ENCODE measurements at regions not wholly inside any gene's neighbourhood (a gene's known extent, or its start where the extent isn't known, plus 50 kb on each side); places are given as distances from the start of the nearest gene placed in this dataset.

DNA sequence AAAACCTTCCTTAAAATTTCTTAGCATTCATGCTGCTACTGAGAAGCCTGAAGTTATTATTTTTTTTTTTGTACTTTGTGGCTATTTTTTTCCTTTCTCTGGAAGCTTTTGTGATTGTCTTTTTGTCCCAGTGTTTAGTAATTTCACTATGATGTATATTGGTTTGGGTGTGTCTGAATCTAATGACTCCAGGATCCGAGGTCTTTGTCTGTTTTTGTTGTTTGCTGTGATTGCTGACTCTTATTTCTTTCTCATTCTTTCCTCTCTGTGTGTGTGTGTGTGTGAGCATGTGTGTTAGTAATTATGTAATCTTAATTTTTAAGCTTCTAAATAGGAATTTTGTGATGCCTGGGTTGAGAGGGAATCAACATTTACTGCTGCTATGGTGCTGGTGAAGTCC is 152.0 kb downstream of the RAP2B start:
- no peak for DNase-seq (ENCODE audit: low read depth in 2 of 2)

- DNase-seq (ENCODE audit: low read depth in 2 of 2) = no peak
Observed at GRCh38 chr3:153315781-153316180, 153.8 kb downstream of the RAP2B start.

- DNase-seq (ENCODE audit: low read depth in 2 of 2) = no peak
Observed at GRCh38 chr3:153319705-153320554, 157.9 kb downstream of the RAP2B start.

DNA sequence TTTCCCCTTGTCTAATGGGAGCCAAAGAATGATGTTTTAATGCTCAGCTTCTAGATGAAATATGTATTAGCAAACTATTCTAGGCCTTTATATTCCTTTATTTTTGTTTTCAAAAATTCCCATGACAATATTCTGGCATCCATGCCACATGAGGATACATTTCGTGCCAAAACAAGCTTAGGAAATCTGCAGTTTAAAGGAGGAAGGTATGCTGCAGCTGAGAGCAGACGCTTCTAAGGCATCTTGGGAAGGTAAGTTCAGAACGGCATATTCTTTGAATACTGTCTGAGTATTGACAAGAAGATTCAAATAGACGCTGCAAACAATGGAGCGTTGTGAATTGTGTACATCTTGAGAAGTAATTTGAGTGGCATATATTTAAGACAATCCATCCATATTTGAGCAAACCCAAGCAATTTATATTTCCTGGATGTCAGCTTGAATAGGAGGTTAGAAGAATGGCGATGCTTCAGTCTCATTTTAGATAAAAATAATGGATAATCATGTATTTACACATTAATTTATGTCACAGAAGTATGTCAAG is 158.6 kb downstream of the RAP2B start:
- no peak for DNase-seq (ENCODE audit: low read depth in 2 of 2)

DNA sequence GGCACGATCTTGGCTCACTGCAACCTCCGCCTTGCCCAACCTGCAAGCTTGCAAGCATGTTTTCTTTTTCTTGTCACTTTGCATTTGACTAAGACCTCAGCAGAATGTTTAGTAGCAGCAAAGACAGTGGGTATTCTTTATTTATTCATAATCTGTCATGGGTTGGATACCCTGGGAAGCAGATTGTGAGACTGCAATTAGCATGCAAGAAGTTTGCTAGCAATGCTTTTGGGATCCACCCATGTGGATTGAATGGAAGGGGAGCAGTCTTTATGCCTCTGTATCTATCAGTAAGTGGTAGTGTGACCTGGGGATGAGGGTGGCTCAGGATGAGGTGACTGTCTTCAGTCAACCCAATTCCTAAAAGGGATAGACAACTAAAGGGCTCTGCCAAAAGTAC is 166.7 kb downstream of the RAP2B start:
- DNase-seq (ENCODE audit: low read depth in 2 of 2) = no peak

GRCh38 chr3:153330901-153331300 is 168.9 kb downstream of the RAP2B start:
- DNase-seq (ENCODE audit: low read depth in 2 of 2) = no peak

- DNase-seq (ENCODE audit: low read depth in 2 of 2) = no peak
Observed at GRCh38 chr3:153331676-153332075, 169.7 kb downstream of the RAP2B start.

GRCh38 chr3:153334558-153334957 is 172.5 kb downstream of the RAP2B start:
- DNase-seq (ENCODE audit: low read depth in 2 of 2) = no peak

DNA sequence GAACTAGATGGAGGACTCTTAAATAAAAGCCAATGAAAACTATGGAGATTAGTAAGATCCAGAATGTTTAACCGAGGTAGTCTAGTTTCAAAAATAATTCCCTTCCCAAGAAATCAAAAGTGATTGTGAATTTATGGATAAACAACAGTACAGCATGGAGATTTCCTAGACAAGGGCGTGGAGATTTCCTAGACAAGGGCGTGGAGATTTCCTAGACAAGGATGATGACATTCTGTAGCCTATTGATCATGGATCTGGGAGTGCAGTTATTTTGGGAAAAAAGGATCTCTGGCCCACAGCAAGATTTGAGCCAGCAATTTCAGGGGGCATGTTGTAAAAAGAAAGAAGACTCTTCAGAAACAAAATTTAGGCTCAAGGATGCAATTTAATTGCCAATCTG is 175.3 kb downstream of the RAP2B start:
- DNase-seq (ENCODE audit: low read depth in 2 of 2) = no peak

DNA sequence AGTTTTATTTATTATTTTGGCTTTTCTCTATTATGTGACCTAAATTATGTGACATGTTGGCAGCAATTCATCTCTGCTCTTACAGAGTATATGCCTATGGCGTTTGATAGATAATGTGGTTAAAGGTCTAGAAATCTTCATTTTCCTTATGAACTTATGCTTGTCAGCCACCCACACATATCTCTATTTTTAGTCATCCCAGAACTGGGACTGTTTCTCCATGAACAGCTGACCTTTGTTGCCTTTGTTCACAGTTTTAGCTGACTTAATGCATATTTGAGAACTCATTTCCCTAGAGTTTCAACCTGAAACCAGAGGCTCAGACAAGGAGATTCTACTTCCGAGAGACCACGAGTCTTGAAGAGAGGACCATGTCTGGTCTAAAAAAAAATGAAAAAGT is 176.5 kb downstream of the RAP2B start:
- no peak for DNase-seq (ENCODE audit: low read depth in 2 of 2)

DNA sequence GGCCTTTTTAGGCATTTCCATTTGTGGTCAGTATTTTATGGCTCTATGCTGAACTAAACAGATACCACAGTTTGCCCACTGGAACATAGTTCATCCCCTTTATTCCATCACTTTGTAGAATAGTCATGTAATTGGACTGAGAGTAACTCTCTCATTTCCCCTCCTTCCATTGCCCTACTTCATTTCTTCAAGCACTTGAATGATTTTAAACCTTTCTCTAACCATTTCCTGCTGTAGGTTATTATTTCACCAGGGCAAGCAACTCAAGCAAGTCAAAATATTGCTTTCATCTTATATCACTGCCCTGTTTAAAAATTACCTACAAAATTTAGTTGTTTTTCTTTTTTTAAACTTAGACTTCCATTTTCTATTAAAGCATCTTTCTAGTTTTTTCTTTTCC is 177.0 kb downstream of the RAP2B start:
- no peak for DNase-seq (ENCODE audit: low read depth in 2 of 2)

- no peak for DNase-seq (ENCODE audit: low read depth in 2 of 2)
Observed at GRCh38 chr3:153343988-153344782, 182.2 kb downstream of the RAP2B start.

DNA sequence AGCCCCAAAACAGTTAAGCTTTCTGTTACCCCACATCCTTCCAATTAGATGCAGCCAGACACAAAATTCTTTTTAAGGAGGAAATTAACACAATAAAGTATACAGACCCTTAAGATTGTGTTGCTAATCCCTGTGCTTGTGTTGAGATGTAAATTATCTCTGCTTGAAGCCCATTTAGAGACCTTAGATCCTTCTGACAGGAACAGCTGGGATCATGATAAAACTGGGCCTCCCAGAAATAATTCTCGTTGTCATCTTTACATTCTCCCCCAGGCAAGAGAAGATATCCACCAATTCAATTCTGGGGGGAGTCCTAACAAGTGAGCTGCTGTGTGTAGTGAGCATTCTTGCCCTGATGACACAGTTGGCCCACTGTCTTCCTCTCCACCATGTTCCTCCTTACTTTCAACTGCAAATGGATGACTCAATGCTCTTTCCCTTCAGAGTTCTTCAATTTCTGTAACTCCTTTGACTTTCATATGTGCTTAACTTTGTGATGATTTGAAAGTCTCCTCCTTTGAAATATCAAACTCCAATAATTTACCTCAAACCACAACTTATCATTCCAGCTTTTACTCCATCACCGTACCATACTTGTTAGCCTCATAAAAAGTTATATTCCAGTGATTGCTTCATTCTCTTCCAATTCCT is 186.6 kb downstream of the RAP2B start:
- DNase-seq (ENCODE audit: low read depth in 2 of 2) = no peak

GRCh38 chr3:153349108-153349499 is 187.1 kb downstream of the RAP2B start:
- DNase-seq (ENCODE audit: low read depth in 2 of 2) = no peak

- no peak for DNase-seq (ENCODE audit: low read depth in 2 of 2)
Observed at GRCh38 chr3:153350420-153350819, 188.4 kb downstream of the RAP2B start.

GRCh38 chr3:153354641-153355040 is 192.6 kb downstream of the RAP2B start:
- no peak for DNase-seq (ENCODE audit: low read depth in 2 of 2)

- DNase-seq (ENCODE audit: low read depth in 2 of 2) = no peak
Observed at GRCh38 chr3:153355559-153355958, 193.5 kb downstream of the RAP2B start.

DNA sequence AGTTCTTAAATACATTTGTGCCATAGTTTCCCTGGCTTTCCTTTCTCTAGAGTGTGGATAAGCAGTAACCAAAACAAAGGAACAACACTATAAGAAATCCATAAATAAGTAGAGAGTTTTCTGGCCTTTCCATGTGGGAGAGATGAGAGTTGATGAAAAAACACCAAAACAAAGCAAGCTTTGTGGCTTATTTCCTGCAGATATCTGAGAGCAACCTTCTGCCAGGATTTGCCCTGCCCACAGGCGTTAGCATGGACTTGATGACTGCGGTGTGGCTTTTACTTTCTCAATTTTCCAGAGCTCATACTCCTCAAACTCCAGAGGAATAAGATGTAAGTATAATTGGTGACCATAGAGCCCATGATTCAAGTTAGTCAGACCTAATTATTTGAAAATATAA is 194.9 kb downstream of the RAP2B start:
- DNase-seq (ENCODE audit: low read depth in 2 of 2) = no peak

GRCh38 chr3:153357436-153357835 is 195.4 kb downstream of the RAP2B start:
- no peak for DNase-seq (ENCODE audit: low read depth in 2 of 2)

DNA sequence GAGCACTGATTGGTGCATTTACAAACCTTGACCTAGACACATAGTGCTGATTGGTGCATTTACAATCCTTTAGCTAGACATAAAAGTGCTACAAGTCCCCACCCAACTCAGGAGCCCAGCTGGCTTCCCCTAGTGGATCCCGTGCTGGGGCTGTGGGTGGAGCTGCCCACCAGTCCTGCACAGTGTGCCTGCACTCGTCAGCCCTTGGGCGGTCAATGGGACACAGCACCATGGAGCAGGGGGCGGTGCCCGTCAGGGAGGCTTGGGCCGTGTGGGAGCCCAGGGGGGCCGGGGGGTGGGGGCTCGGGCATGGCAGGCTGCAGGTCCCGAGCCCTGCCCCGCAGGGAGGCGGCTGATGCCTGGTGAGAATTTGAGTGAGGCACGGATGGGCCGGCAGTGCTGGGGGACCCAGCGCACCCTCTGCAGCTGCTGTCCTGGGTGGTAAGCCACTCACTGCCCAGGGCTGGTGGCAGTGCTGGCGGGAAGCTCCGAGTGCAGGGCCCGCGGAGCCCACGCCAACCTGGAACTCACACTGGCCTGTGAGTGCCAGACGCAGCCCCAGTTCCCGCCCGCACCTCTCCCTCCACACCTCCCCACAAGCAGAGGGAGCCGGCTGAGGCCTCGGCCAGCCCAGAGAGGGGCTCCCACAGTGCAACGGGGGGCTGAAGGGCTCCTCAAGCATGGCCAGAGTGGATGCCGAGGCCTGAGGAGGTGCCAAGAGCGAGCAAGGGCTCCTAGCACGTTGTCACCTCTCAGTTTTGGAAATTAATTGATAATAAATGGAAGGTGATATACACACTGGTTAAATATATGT is 207.7 kb downstream of the RAP2B start:
- DNase-seq (ENCODE audit: low read depth in 2 of 2) = no peak

- no peak for DNase-seq (ENCODE audit: low read depth in 2 of 2)
Observed at GRCh38 chr3:153370680-153371079, 208.7 kb downstream of the RAP2B start.
